ENCODE measurements at regions not wholly inside any gene's neighbourhood (a gene's known extent, or its start where the extent isn't known, plus 50 kb on each side); places are given as distances from the start of the nearest gene placed in this dataset.

DNA sequence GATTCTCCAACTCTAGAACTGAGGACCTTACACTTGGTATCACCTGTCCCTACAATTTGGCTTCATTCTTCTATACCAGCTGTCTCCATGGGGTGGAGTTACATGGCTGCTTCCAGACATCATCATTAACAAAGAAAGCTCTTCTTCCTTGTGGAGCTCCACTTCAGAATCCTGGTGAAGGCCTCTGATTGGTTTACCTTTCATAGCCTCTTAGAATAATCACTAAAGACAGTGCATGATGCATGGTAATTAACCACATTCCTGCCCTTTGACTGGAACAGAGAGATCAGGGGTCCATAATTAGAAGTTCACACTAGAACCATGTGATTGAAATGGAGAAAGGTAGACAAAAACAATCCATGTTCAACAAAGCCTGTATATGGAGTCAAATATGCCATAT, 112.6 kb upstream of the ZNF827 start:
- TF ChIP-seq, protein P1, sequence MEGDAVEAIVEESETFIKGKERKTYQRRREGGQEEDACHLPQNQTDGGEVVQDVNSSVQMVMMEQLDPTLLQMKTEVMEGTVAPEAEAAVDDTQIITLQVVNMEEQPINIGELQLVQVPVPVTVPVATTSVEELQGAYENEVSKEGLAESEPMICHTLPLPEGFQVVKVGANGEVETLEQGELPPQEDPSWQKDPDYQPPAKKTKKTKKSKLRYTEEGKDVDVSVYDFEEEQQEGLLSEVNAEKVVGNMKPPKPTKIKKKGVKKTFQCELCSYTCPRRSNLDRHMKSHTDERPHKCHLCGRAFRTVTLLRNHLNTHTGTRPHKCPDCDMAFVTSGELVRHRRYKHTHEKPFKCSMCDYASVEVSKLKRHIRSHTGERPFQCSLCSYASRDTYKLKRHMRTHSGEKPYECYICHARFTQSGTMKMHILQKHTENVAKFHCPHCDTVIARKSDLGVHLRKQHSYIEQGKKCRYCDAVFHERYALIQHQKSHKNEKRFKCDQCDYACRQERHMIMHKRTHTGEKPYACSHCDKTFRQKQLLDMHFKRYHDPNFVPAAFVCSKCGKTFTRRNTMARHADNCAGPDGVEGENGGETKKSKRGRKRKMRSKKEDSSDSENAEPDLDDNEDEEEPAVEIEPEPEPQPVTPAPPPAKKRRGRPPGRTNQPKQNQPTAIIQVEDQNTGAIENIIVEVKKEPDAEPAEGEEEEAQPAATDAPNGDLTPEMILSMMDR (IDR thresholded peaks at IDR 0.05; ENCODE audit: control extremely low read depth in 1 of 3, insufficient read depth in 1 of 3, low read depth in 1 of 3, low read length in 3 of 3), result no peak
- TF ChIP-seq POLR2A (IDR thresholded peaks at IDR 0.05; ENCODE audit: control extremely low read depth in 1 of 2, low read depth in 2 of 2, low read length in 2 of 2) (no peak), EP300 (IDR thresholded peaks at IDR 0.05; ENCODE audit: borderline replicate concordance in 1 of 2, low read depth in 2 of 2, low read length in 2 of 2) (no peak)

Measured in H1 (cell line).